Sigmoid colon (tissue), 6 donors: ENCODE measurements at regions not wholly inside any gene's neighbourhood (a gene's known extent, or its start where the extent isn't known, plus 50 kb on each side); places are given as distances from the start of the nearest gene placed in this dataset.
"Not testable (repeated sequence)": the region's sequence is repeated elsewhere in the genome, so short reads cannot be mapped to it uniquely, and the experiment has no call there.

Experiments used
- DNase-seq: peaks from one replicate; pipeline ENCODE4 v3.0.0-alpha.2; 2019
- H3K27ac ChIP-seq, 4 donors: fragments of 200-600 bp; sonication (generic); one replicate each; pipeline ENCODE4 v1.5.1; 2016 to 2019; ENCODE audit warnings: mild to moderate bottlenecking in 1 of 4
- H3K27me3 ChIP-seq, 3 donors: fragments of 200-600 bp; sonication (generic); one replicate each; pipeline ENCODE4 v1.5.1; 2019; ENCODE audit warnings: mild to moderate bottlenecking in 1 of 3
- H3K36me3 ChIP-seq, 4 donors: fragments of 200-600 bp; sonication (generic); one replicate each; pipeline ENCODE4 v1.5.1; 2016 to 2019
- H3K4me1 ChIP-seq, 4 donors: fragments of 200-600 bp; sonication (generic); one replicate each; pipeline ENCODE4 v1.5.1; 2017 to 2019
- H3K4me3 ChIP-seq, 4 donors: fragments of 200-600 bp; sonication (generic); one replicate each; pipeline ENCODE4 v1.5.1; 2017 to 2019; ENCODE audit warnings: mild to moderate bottlenecking in 2 of 4, moderate library complexity in 1 of 4
- H3K9me3 ChIP-seq, 4 donors: fragments of 200-600 bp in 3 of 4; sonication (generic) in 3 of 4; one replicate each; pipeline versions ENCODE4 v1.5.1 to v1.6.1; 2013 to 2019
- EP300 ChIP-seq, 4 donors: sonication (generic); formaldehyde crosslinking; IDR thresholded peaks; one replicate each; pipeline ENCODE4 v1.6.1; 2017; ENCODE audit warnings: antibody characterized with exemption in 4 of 4
- POLR2A ChIP-seq, 2 donors: fragments of 450-650 bp; IDR thresholded peaks; one replicate each; pipeline ENCODE4 v1.6.1; 2016; ENCODE audit warnings: antibody characterized with exemption in 2 of 2, mild to moderate bottlenecking in 2 of 2, moderate library complexity in 2 of 2
- POLR2AphosphoS5 ChIP-seq, 4 donors: sonication (generic); formaldehyde crosslinking; IDR thresholded peaks; one replicate each; pipeline ENCODE4 v1.6.1; 2017; ENCODE audit warnings: antibody characterized with exemption in 4 of 4
- WGBS, 2 donors: extraction: QIAGEN DNeasy Blood & Tissue Kit; methylation state at CpG; one replicate each; pipeline ENCODE4 v1.1.7; 2013; 5-methylcytosine and 5-hydroxymethylcytosine counted together
- intact Hi-C: fragments of 100-400 bp; cut with DNase I; formaldehyde crosslinking; loops from one replicate; pipeline ENCODE4 v1.15.1; 2023
- TF ChIP-seq, protein P1 (sequence below), 4 experiments: fragments of 450-650 bp in 3 of 4; fragments of 200-600 bp in 1 of 4; IDR thresholded peaks; one replicate each; pipeline ENCODE4 v1.5.1; 2016 to 2019; ENCODE audit warnings: antibody characterized with exemption in 4 of 4, mild to moderate bottlenecking in 3 of 4, moderate library complexity in 2 of 4
- donor health status: healthy with polysubstance abuse.
- donor health status: healthy.

DNA sequence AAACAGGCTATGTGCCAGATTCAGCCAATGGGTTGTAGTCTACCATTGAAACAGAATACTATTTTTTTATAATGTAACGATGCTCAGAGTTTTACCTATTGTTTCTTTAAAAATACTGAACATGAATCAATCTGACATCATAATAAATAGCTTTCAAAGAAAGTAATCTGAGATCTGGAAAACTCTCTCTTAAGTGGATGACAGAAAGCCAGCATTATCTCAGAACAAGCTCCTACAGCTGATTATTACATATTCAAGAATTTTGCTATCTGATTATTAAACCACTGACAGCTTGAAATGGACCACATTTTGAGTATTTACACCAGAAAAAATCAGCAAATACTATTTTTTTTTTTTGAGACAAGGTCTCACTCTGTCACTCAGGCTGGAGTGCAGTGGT lies 484.2 kb upstream of the SOX9 start:
- intact Hi-C loops: no loop called here
- WGBS, 2 donors: 82 to 88% methylated on average over 1 of the region's 1 CpG
- no peaks in the 10 kb centered on the region for H3K27me3 ChIP-seq

DNA sequence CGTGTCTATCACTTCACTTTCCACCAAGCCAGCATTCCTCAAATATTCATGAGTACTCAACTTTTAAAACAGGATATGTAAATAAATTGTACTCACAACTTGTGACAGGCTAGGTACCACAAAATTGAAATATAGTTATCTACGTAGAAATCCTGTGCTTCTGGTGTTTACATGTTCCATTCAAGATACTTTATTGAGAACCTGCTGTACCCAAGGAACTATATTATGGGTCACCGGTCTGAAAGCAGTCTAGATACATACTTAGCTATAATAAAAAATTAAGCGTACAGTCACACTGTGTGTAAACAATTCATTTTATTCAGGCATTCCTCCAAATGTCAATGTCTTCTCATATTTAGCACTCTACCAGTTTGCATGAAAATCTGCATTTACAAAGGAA lies 482.2 kb upstream of the SOX9 start:
- H3K36me3 ChIP-seq: no peaks in the 10 kb centered on the region
- WGBS, 2 donors: 43 to 75% methylated on average over 4 of the region's 4 CpGs

More for the DNA sequence above, 484.2 kb upstream of the SOX9 start:
- no peak for DNase-seq
- H3K36me3 ChIP-seq: no peaks in the 10 kb centered on the region
- TF ChIP-seq EP300 (IDR thresholded peaks at IDR 0.05): no peak
- no peak for TF ChIP-seq POLR2A (IDR thresholded peaks at IDR 0.05)
- TF ChIP-seq POLR2AphosphoS5 (IDR thresholded peaks at IDR 0.05): no peak
- TF ChIP-seq, protein P1, sequence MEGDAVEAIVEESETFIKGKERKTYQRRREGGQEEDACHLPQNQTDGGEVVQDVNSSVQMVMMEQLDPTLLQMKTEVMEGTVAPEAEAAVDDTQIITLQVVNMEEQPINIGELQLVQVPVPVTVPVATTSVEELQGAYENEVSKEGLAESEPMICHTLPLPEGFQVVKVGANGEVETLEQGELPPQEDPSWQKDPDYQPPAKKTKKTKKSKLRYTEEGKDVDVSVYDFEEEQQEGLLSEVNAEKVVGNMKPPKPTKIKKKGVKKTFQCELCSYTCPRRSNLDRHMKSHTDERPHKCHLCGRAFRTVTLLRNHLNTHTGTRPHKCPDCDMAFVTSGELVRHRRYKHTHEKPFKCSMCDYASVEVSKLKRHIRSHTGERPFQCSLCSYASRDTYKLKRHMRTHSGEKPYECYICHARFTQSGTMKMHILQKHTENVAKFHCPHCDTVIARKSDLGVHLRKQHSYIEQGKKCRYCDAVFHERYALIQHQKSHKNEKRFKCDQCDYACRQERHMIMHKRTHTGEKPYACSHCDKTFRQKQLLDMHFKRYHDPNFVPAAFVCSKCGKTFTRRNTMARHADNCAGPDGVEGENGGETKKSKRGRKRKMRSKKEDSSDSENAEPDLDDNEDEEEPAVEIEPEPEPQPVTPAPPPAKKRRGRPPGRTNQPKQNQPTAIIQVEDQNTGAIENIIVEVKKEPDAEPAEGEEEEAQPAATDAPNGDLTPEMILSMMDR (IDR thresholded peaks at IDR 0.05): no peak
- H3K27ac ChIP-seq: no peak overlapping the region
- no peak overlapping the region for H3K4me3 ChIP-seq
- no peaks in the 10 kb centered on the region for H3K9me3 ChIP-seq
- peaks cover 0 to 16% (median 8%) of the 10 kb centered on the region in 4 donors for H3K4me1 ChIP-seq

DNA sequence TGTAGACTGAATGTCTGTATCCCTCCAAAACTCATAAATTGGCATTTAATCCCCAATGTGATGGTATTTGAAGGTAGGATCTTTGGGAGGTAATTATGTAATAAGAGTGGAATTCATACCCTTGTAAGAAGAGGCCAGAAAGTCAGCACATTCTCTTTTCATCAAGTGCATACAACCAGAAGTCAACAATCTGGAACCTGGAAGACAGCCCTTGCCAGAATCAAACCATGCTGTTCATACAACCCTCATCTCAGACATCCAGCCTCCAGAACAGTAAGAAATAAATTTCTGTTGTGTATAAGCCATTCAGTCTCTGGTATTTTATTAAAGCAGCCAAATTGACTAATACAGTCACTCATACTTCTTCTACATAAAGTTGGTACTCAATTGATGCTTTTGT lies 481.0 kb upstream of the SOX9 start:
- Histone ChIP-seq H3K36me3 (no peaks in the 10 kb centered on the region), H3K4me3 (no peak overlapping the region), H3K27me3 (no peaks in the 10 kb centered on the region), H3K4me1 (no peaks in the 10 kb centered on the region), H3K9me3 (peaks cover 0 to 2% (median 0%) of the 10 kb centered on the region in 4 donors), H3K27ac (no peak overlapping the region)
- intact Hi-C loops: no loop called here
- DNase-seq: no peak
- TF ChIP-seq, protein P1 (IDR thresholded peaks at IDR 0.05): no peak
- no peak for TF ChIP-seq EP300 (IDR thresholded peaks at IDR 0.05)
- TF ChIP-seq POLR2AphosphoS5 (IDR thresholded peaks at IDR 0.05): no peak
- no peak for TF ChIP-seq POLR2A (IDR thresholded peaks at IDR 0.05)

More for the DNA sequence above, 482.2 kb upstream of the SOX9 start:
- TF ChIP-seq, protein P1 (IDR thresholded peaks at IDR 0.05): no peak
- no peak for TF ChIP-seq EP300 (IDR thresholded peaks at IDR 0.05)
- TF ChIP-seq POLR2A (IDR thresholded peaks at IDR 0.05): no peak
- no peak for TF ChIP-seq POLR2AphosphoS5 (IDR thresholded peaks at IDR 0.05)
- Histone ChIP-seq H3K27me3 (no peaks in the 10 kb centered on the region), H3K4me3 (no peak overlapping the region), H3K27ac (no peak overlapping the region), H3K4me1 (peaks cover 0 to under 1% (median 0%) of the 10 kb centered on the region in 4 donors), H3K9me3 (no peaks in the 10 kb centered on the region)
- intact Hi-C loops: no loop called here
- no peak for DNase-seq

DNA sequence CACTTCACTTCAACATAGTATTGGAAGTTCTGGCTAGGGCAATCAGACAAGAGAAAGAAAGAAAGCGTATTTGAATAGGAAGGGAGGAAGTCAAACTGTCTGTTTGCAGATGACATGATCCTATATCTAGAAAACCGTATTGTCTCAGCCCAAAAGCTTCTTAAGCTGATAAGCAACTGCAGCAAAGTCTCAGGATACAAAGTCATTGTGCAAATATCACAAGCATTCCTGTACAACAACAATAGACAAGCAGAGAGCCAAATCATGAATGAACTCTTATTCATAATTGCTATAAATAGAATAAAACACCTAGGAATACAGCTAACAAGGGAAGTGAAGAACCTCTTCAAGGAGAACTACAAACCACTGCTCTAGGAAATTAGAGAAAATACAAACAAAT lies 473.9 kb upstream of the SOX9 start:
- 76 to 80% methylated on average over 2 of the region's 2 CpGs for WGBS, 2 donors
- DNase-seq, H3K36me3 ChIP-seq, H3K27me3 ChIP-seq, intact Hi-C loops, H3K9me3 ChIP-seq, H3K4me3 ChIP-seq, H3K4me1 ChIP-seq, H3K27ac ChIP-seq: not testable (repeated sequence)

DNA sequence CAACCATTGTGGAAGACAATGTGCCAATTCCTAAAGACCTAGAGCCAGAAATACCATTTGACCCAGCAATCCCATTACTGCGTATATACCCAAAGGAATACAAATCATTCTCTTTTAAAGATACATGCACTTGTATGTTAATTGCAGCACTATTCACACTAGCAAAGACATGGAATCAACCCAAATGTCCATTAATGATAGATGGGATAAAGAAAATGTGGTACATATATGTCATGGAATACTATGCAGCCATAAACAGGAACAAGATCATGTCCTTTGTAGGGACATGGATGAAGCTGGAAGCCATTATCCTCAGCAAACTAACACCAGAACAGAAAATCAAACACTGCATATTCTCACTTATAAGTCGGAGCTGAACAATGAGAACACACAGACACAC lies 472.5 kb upstream of the SOX9 start:
- DNase-seq, H3K9me3 ChIP-seq, H3K4me3 ChIP-seq, H3K4me1 ChIP-seq, H3K36me3 ChIP-seq, H3K27ac ChIP-seq, H3K27me3 ChIP-seq, intact Hi-C loops: not testable (repeated sequence)
- 98% methylated on average over 2 of the region's 2 CpGs for WGBS, 2 donors

DNA sequence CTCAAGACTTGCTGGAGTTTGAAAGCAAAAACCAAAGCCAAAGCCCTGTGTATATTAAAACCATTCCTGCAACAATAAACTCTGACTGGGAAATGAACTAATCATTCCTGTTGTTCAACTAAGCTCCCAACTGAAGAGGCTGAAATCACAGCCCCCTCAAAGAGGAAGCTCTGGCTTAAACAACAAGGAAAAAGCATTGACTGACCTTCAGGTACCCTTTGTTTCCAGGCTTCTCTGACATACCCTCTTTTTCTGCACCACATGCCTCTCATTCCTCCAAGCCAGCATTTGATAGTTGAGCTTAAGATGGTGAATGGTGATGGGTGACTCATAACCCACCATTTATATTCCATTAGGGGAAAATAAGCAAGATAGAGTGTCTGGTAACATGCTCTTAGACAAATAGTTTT lies 470.9 kb upstream of the SOX9 start:
- Histone ChIP-seq H3K27ac (no peak overlapping the region), H3K27me3 (no peaks in the 10 kb centered on the region), H3K4me3 (no peak overlapping the region), H3K9me3 (no peaks in the 10 kb centered on the region), H3K36me3 (no peaks in the 10 kb centered on the region), H3K4me1 (no peaks in the 10 kb centered on the region)
- DNase-seq: no peak
- TF ChIP-seq POLR2AphosphoS5 (IDR thresholded peaks at IDR 0.05): no peak
- TF ChIP-seq, protein P1 (IDR thresholded peaks at IDR 0.05): no peak
- TF ChIP-seq POLR2A (IDR thresholded peaks at IDR 0.05): no peak
- TF ChIP-seq EP300 (IDR thresholded peaks at IDR 0.05): no peak
- intact Hi-C loops: no loop called here
